ENCODE measurements at regions not wholly inside any gene's neighbourhood (a gene's known extent, or its start where the extent isn't known, plus 50 kb on each side); places are given as distances from the start of the nearest gene placed in this dataset.

DNA sequence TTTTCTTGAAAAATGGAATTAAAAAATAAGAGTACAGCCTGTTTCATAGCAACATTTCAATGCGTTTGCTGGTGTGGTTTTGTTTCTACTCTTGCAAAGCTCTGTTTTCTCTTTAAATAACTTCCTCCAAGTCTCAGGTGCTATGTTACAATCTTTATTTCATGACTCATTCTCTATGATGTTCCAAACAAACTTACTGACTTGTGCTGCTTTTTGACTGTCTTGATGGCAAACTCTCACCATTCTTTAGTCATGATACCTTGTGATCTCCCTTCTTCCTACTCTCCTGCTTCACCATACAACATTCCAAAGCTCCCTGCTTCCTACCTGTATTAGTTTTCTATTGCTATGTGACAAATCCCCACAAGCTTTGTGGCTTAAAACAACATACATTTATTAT lies 166.1 kb downstream of the C11orf91 start:
- peak; percentile 81 for ATAC-seq (ENCODE audit: low read depth)
- H3K27me3 ChIP-seq (ENCODE audit: insufficient read depth, poor library complexity, severe bottlenecking) = no peaks in the 10 kb centered on the region
- no peak for TF ChIP-seq CTCF (IDR thresholded peaks at IDR 0.05; ENCODE audit: poor library complexity, severe bottlenecking)

GRCh38 chr11:33533386-33534052 lies 167.1 kb downstream of the C11orf91 start:
- no peaks in the 10 kb centered on the region for H3K36me3 ChIP-seq (ENCODE audit: low read depth)
- H3K27ac ChIP-seq (ENCODE audit: poor library complexity, severe bottlenecking) = no peak overlapping the region
- ATAC-seq (ENCODE audit: low read depth) (no peak), DNase-seq (ENCODE audit: low spot score) (no peak)
- no peaks in the 10 kb centered on the region for H3K27me3 ChIP-seq (ENCODE audit: insufficient read depth, poor library complexity, severe bottlenecking)
- no peaks in the 10 kb centered on the region for H3K9me3 ChIP-seq (ENCODE audit: severe bottlenecking)
- no peak for TF ChIP-seq CTCF (IDR thresholded peaks at IDR 0.05; ENCODE audit: poor library complexity, severe bottlenecking)
- peaks cover 7% of the 10 kb centered on the region for H3K4me1 ChIP-seq (ENCODE audit: insufficient read depth, poor library complexity, severe bottlenecking)
- no peak overlapping the region for H3K4me3 ChIP-seq (ENCODE audit: severe bottlenecking)

More for the DNA sequence above, 166.1 kb downstream of the C11orf91 start:
- H3K4me3 ChIP-seq (ENCODE audit: severe bottlenecking) = no peak overlapping the region
- H3K36me3 ChIP-seq (ENCODE audit: low read depth) = no peaks in the 10 kb centered on the region
- peaks cover 7% of the 10 kb centered on the region for H3K4me1 ChIP-seq (ENCODE audit: insufficient read depth, poor library complexity, severe bottlenecking)
- no peaks in the 10 kb centered on the region for H3K9me3 ChIP-seq (ENCODE audit: severe bottlenecking)
- DNase-seq (ENCODE audit: low spot score) = no peak
- H3K27ac ChIP-seq (ENCODE audit: poor library complexity, severe bottlenecking) = no peak overlapping the region

DNA sequence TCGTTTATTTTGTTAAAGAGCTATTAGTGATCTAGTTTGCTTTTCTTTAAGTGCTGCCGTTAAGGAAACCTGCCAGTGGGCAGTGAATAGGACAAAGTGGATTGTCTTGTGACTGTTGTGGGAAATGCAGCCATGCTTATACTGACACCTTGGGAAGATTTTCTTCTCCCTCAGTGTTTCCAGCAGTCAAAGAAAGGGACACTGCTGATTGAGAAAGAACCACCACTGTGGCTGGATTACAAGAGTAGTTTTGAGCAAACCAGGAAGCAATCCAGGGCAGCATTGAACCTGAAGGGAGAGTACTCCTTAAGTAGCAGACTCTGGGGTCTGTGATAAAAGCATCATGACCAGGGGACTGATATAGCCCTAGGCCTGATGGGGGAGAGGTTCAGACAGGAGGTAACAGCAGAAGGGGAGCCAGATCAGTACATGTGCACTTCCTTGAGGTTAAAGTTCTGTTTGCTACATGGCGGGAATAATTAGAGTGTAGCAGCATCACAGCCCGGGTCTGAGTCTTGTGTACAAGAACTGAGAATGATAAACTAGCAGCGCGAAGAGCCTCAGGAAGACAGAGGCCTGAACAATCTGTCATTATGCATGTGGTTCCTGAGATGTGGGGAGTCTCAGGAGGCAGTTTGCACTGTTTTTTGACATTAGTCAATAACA lies 167.8 kb downstream of the C11orf91 start:
- Histone ChIP-seq H3K27ac (ENCODE audit: poor library complexity, severe bottlenecking) (no peak overlapping the region), H3K4me1 (ENCODE audit: insufficient read depth, poor library complexity, severe bottlenecking) (peaks cover 7% of the 10 kb centered on the region), H3K36me3 (ENCODE audit: low read depth) (no peaks in the 10 kb centered on the region), H3K27me3 (ENCODE audit: insufficient read depth, poor library complexity, severe bottlenecking) (no peaks in the 10 kb centered on the region), H3K9me3 (ENCODE audit: severe bottlenecking) (no peaks in the 10 kb centered on the region), H3K4me3 (ENCODE audit: severe bottlenecking) (no peak overlapping the region)
- no peak for TF ChIP-seq CTCF (IDR thresholded peaks at IDR 0.05; ENCODE audit: poor library complexity, severe bottlenecking)
- DNase-seq (ENCODE audit: low spot score) = no peak
- no peak for ATAC-seq (ENCODE audit: low read depth)

- Histone ChIP-seq H3K27me3 (ENCODE audit: insufficient read depth, poor library complexity, severe bottlenecking) (no peaks in the 10 kb centered on the region), H3K27ac (ENCODE audit: poor library complexity, severe bottlenecking) (no peak overlapping the region), H3K4me3 (ENCODE audit: severe bottlenecking) (no peak overlapping the region), H3K9me3 (ENCODE audit: severe bottlenecking) (no peaks in the 10 kb centered on the region), H3K4me1 (ENCODE audit: insufficient read depth, poor library complexity, severe bottlenecking) (peaks cover 7% of the 10 kb centered on the region), H3K36me3 (ENCODE audit: low read depth) (no peaks in the 10 kb centered on the region)
- DNase-seq (ENCODE audit: low spot score) (no peak), ATAC-seq (ENCODE audit: low read depth) (no peak)
- TF ChIP-seq CTCF (IDR thresholded peaks at IDR 0.05; ENCODE audit: poor library complexity, severe bottlenecking) = no peak
Measured at GRCh38 chr11:33532257-33532656, 168.4 kb downstream of the C11orf91 start.

DNA sequence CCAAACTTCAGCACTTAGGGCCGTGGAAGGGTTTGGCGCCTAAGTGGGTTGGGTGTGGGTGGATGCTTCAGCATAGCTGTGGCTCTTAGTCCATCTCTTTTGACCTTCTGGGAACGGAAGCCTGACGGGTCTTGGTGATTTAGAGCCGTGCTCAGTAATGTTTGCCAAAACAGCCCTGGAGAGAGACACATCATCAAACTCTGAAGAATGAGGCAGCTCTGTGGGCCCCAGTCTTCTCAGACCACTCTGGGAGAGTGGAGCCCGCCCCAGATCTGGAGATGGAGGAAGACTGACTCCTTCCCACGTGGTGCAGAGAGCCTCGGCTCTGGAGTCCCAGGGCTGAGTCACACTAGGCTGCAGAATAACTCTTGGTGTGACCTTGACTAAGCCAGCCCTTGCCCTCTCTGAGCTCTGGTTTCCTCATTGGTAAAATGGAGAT lies 168.9 kb downstream of the C11orf91 start:
- H3K27ac ChIP-seq (ENCODE audit: poor library complexity, severe bottlenecking) = no peak overlapping the region
- TF ChIP-seq CTCF (IDR thresholded peaks at IDR 0.05; ENCODE audit: poor library complexity, severe bottlenecking) = no peak
- H3K9me3 ChIP-seq (ENCODE audit: severe bottlenecking) = no peaks in the 10 kb centered on the region
- no peak for ATAC-seq (ENCODE audit: low read depth)
- no peak overlapping the region for H3K4me3 ChIP-seq (ENCODE audit: severe bottlenecking)
- H3K27me3 ChIP-seq (ENCODE audit: insufficient read depth, poor library complexity, severe bottlenecking) = no peaks in the 10 kb centered on the region
- H3K4me1 ChIP-seq (ENCODE audit: insufficient read depth, poor library complexity, severe bottlenecking) = peaks cover 7% of the 10 kb centered on the region
- H3K36me3 ChIP-seq (ENCODE audit: low read depth) = no peaks in the 10 kb centered on the region
- DNase-seq (ENCODE audit: low spot score) = no peak

Measured in RWPE2 (cell line).